DMS153 (cell line): ENCODE measurements at regions not wholly inside any gene's neighbourhood (a gene's known extent, or its start where the extent isn't known, plus 50 kb on each side); places are given as distances from the start of the nearest gene placed in this dataset.
"Not testable (repeated sequence)": the region's sequence is repeated elsewhere in the genome, so short reads cannot be mapped to it uniquely, and the experiment has no call there.

ENCODE experiments used
- DNase-seq: peaks from one replicate; lab custom pipeline; 2025; lab: John Stamatoyannopoulos, UW

DNA sequence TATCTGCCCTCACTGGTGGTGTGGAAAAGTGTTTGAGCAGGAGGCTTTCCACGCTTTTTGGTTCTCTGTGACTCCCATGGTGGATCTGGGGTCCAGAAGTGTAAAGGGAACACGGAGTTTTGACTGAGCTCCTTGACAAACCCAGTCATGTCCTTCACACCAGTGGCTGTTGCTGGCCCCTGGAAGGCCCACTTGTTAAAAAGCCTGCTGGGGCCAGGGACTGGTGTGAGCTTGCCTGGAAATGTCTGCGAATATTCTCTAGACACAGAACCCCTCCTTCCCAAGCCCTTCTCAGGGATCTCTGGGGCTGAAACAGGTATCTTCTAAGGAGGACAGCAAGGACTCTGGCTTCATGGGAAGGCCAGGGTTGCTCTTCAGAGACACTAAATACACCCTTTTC is 343.0 kb downstream of the TCERG1L start:
- DNase-seq = no peak

DNA sequence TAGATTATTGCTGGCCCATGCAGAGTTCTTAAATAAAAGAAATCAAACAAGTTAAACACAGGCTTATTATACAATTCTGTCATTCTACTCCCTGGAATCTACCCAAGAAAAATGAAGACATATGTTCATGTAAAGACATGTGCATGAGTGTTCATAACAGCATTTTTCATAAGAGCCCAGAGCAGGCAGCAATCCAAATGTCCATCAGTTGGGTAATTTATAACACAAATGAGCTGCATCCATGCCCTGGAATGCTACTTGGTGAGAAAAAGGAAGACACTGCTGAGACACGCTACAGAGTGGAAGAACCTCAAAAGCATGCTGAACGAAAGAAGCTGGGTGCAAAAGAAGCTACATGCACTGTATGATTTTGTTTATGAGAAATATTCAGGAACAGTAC is 342.6 kb downstream of the TCERG1L start:
- no peak for DNase-seq

- DNase-seq = no peak
Measured at GRCh38 chr10:130969700-130970099, 341.8 kb downstream of the TCERG1L start.

DNA sequence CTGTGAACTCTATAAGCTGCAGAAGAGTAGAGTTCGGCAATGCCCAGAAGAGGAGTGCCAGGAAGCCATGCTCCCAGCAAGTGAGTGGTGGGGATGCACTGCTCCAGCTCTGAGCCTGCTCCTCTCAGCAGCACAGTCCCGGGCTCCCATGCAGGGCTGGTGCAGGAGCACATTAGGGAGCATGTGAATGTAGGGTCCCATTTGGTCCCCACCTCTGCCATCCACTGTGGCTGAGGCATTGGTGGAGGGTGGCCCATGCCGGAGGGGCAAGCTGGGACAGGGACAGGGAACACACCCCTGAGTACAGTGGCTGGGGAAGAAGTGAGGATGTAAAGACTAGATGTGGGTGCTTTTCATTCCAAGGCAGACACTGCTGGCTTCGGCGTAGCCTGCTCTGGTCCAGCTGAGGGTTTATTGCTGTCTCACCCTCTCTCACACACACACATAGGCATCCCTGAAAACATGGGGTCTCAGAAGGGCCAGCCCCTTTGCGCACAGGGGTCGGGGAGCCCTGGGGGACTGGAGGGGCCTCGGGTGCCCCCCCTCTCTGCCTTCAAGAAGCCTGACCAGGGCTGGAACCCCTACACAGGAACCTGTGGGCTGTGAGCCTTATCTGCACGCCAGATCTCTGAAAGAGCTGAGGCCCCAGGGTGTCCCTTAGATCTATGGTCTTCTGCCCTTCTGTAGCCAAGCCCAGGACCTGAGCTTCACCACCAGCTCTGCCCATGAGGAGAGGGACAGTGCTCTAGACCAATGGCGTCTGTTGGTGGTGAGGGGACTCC is 341.0 kb downstream of the TCERG1L start:
- DNase-seq = no peak

- DNase-seq = no peak
Measured at GRCh38 chr10:130971123-130971435, 340.4 kb downstream of the TCERG1L start.

- no peak for DNase-seq
Measured at GRCh38 chr10:130973127-130973839, 338.2 kb downstream of the TCERG1L start.

GRCh38 chr10:130974166-130974565 is 337.4 kb downstream of the TCERG1L start:
- no peak for DNase-seq

- DNase-seq = not testable (repeated sequence)
Measured at GRCh38 chr10:130975351-130975750, 336.2 kb downstream of the TCERG1L start.

- no peak for DNase-seq
Measured at GRCh38 chr10:130982802-130983201, 328.7 kb downstream of the TCERG1L start.

- DNase-seq = no peak
Measured at GRCh38 chr10:130983749-130984148, 327.8 kb downstream of the TCERG1L start.

DNA sequence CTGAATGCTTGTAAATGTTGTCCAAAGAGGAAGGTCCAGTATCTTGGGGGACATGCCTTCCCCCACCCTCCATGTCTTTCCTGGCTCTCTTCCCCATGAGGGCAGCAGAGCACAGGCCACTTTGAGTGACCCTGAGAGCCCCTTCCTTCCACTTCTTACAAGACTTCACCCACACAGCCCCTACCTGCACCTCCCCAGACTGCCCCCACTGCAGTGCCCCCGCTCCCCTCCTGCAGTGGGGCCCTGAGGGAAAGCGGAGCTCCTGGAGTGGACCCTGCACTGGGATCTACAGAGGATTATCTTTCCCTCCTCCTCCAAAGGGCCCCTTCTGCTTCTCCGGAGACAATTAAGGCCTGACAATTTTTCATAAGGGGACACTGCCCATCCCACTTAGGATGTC is 326.8 kb downstream of the TCERG1L start:
- DNase-seq = no peak

- DNase-seq = no peak
Measured at GRCh38 chr10:130985158-130985753, 326.3 kb downstream of the TCERG1L start.

DNA sequence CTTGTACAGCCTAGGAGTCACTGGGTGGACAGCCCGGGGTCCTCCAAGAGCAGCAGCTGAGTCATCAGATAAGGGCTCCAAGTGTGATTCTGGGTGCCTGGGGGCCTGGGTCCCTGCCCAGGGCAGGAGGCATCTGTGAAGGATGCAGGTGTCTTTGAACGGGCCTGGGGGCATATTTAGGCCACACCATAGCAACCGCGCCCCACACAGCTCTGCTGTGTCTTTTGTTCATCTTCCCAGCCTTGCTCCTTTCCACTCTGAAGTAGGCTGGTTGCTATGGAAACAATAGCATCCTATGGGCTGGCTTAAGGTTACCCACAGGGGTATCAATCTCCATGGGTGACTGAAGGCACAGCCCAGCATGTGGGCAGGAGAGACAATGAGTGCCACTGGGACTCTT is 324.7 kb downstream of the TCERG1L start:
- peak; percentile 22 for DNase-seq

GRCh38 chr10:130987401-130987800 is 324.1 kb downstream of the TCERG1L start:
- DNase-seq = no peak

DNA sequence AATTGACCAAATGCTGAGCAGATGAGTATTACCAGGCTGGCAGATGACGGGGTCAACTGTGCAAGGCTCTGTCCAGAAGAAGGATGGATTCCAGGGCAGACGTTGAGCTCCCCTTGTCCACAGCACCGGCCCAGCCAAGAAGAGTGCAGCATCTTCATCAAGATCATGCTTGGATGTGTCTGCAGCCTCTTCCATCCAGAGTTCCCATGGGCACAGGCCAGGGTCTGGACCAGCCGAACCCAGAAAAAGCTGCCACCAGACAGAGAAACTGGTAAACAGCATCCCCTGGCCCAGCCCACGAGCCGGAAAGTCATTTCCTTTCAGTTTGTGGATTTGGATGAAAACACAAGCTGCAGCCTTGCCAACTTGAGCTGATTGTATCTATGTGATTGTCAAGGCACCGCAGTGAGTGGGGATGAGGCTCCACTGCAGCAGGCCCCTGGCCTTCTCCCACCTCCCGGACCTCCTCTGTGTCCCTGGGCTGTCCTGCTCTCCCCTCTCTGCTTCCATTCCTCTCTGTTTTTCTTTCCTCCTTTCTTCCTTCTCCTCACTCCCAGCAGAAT is 321.8 kb downstream of the TCERG1L start:
- no peak for DNase-seq

- DNase-seq = no peak
Measured at GRCh38 chr10:130990486-130990885, 321.0 kb downstream of the TCERG1L start.

DNA sequence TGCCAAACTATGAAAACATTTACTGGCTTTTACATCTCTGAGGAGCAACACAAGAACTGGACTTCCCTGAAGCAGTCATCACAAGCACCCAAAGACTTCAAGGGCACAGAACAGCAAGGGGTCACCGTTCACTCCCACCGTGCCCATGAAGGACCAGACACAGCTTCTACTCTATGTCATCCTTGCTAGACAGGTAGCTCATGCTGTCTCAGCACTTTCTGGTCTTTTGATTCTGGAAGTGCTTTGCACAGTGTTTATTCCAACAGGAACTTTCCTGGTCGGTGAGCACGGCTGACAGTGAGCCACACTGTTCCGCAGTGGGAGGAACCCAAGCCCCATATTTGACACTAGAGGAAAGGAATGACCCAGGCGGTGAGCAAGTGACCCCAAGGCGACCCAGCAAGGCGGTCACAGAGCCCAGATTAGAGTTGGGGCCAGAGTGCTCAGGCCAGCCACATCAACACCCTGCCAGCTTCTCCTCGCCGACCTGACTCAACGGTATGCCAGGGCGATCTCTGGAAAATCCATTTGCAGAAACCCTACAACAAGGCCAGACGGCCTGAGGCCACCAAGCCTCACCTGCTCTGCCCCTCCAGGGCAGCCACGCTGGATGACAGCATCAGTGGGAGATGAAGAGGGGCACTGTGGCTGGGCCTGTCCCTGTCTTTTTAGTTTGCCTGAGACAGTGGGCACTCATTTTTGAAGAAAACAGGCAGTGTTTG is 318.6 kb downstream of the TCERG1L start:
- DNase-seq = no peak

DNA sequence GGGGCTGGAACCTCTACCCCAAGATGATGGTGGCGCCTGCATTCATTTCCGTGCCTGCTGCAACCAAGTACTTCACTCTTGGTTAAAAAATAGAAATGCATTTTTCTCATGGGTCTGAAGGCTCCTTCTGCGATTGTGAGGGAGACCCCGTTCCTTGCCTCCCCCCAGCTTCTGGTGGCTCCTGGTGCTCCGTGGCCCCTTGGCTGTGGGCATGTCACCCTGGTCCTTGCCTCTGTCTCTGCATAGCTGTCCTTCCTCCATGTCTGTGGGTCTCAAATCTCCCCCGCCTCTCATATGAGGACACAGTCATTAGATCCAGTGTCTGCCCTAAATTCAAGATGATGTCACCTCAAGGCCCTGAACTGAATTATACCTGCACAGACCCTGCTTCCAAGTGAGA is 317.9 kb downstream of the TCERG1L start:
- no peak for DNase-seq

DNA sequence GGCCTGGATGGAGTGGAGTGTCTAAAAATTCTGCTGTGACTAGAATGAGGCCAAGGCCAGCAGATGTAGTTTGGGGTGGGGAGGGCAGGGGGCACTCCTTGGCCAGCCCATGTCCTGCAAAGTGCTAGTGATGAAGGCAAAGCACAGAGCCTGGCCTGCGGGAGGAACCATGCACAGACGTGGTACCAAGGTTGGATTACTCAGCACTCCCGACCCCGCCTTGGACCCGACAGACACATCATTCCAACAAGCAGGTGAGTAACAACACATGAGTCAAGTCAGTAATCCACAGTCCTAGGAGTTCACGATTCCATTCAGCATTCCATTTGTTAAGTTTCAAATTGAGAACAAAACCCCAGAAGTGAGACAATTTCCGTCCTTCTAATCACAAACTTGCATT is 317.3 kb downstream of the TCERG1L start:
- DNase-seq = no peak

- no peak for DNase-seq
Measured at GRCh38 chr10:130994845-130995244, 316.7 kb downstream of the TCERG1L start.

GRCh38 chr10:130997267-130998045 is 314.1 kb downstream of the TCERG1L start:
- DNase-seq = no peak

DNA sequence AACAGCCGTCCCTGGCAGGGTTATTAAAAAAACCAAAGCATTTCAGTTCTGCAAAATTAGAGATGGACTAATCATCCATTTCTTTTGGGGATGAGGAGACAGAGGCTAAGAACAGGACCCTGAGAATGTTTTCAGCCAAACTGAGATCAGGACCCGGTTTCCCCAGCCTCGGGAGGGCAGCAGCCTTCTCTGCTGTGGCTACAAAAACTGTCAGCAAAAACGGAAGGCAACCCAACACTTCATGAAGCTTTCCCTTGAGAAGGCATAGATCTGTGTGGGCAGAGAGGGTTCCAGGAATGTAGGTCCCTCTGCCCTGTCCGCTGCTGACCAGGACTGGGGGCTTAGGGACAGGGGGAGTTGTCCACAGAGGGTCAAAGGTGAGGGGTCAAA is 313.5 kb downstream of the TCERG1L start:
- no peak for DNase-seq
